ENCODE measurements at regions not wholly inside any gene's neighbourhood (a gene's known extent, or its start where the extent isn't known, plus 50 kb on each side); places are given as distances from the start of the nearest gene placed in this dataset.
"Not testable (repeated sequence)": the region's sequence is repeated elsewhere in the genome, so short reads cannot be mapped to it uniquely, and the experiment has no call there.

DNA sequence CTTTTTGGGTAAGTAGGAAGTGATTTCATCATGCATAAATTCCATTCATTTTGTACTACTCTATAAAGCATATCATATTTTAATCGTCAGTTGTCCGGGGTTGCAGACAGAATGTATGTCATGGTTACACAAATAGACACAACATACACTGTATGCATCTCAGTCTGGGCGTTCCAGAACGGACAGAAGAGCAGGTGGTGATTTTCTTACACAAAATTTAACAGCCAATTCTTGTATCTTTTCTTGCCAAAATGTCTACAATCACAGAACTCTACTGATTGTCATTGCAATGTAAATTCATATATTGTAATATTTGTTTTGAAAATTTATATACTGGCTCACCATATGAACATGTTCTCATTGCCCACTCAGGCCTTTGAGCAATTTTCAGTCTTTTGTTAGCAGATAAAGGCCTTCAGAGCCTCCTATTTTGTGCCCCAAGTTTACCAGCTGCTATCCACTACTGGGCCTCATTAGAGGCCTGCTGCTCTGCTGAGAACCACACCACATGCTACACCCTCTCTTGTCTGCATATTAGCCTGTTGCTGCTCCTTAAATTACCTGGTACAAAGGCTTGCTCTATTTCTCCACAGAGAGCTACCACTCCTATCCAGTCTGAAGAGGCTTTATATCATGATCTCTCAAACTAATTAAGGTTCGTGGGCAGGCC lies 61.5 kb downstream of the PRDM13 start:
- no peak for DNase-seq (ENCODE audit: low read depth, low spot score)

DNA sequence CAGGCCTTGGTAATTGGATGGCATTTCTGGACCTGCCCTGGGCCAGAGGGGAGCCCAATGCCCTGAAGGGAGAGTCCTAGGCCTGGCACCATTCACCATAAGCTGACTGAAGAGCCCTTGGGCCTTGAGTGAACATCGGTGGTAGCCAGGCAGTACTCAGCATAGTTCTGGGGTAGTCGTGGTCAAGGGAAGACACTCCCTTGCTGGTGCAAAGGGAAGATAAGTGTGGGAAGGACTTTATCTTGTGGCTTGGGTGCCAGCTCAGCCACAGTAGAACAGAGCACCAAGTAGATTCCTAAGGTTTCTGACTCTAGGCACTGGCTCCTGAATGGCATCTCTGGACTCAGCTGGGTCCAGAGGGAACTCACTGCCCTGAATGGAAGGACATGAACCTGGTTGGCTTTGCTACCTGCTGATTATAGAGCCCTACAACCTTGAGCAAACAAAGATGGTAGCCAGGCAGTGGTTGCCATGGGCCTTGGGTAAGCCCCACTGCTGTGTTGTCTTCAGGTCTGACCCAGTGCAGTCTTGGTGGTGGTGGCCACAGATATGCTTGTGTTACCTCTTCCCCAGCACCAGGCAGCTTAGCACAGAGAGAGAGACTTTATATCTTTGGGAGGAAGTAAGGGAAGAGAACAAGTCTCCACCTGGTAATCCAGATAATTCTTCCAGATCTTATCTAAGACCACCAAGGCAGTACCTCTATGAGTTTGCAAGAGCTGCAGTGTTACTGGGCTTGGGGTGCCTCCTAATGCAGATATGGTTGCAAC lies 83.5 kb downstream of the PRDM13 start:
- DNase-seq (ENCODE audit: low read depth, low spot score), result no peak

DNA sequence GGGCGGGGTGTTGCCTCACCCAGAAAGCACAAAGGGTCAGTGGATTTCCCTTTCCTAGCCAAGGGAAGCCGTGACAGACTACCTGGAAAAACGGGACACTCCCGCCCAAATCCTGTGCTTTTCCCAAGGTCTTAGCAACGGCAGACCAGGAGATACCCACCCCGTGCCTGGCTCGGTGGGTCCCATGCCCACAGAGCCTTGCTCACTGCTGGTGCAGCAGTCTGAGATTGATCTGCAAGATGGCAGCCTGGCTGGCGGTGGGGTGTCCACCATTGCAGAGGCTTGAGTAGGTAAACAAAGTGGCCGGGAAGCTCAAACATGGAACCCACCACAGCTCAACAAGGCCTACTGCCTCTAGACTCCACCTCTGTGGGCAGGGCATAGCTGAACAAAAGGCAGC lies 95.7 kb downstream of the PRDM13 start:
- not testable (repeated sequence) for DNase-seq (ENCODE audit: low read depth, low spot score)

DNA sequence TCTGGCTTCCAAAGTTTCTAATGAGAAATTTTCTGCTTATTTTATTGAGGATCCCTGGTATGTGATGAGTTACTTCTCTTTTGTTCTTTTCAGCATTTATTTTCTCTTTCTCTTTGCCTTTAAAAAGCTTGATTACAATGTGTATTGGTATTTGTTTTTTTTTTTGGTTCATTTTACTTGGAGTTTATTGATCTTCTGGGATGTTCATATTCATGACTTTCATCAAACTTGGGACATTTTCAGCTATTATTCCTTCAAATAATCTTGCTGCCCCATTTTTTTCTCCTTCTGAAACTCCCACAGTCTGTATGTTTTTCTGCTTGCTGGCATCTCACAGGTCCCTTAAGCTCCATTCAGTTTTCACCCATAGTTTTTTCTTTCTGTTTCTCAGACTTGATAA lies 102.4 kb downstream of the PRDM13 start:
- no peak for DNase-seq (ENCODE audit: low read depth, low spot score)

DNA sequence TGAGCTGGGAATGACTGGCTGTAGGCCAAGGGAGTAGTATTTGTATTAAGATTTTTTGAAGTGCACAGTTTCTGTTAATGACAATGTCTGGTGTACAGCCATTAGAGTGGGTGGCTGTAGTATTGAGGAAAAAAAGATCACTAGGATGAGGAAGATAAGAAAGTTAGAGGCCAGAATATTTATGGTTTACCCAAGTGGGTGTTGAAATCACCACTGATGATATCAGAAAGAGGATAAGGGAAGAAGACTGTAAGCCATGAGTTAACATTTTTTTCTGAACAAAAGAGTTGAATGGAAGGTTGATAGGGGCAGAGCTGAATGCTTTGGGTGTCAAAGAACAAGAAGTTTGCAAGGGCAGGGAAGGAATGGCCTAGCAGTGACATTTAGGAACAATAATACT lies 104.7 kb downstream of the PRDM13 start:
- no peak for DNase-seq (ENCODE audit: low read depth, low spot score)

DNA sequence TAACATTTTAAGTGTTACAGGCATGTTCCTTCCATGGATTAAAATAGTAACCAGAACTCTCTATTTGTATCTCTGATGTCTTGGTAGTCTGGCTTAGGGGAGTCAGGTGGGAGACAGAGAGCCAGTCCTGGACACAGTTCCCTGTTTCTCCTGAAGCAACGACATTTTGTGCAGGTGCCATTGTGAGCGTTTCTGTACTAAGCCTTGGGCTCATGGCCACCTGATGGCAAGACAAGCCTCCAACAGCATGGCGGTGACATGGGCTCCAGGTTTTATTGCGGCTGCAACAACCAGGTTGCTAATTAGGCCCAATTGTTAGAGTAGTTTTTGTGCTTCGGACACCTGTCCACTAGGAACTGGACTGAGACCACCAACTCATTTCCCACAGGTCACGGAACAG lies 105.3 kb downstream of the PRDM13 start:
- DNase-seq (ENCODE audit: low read depth, low spot score), result no peak

DNA sequence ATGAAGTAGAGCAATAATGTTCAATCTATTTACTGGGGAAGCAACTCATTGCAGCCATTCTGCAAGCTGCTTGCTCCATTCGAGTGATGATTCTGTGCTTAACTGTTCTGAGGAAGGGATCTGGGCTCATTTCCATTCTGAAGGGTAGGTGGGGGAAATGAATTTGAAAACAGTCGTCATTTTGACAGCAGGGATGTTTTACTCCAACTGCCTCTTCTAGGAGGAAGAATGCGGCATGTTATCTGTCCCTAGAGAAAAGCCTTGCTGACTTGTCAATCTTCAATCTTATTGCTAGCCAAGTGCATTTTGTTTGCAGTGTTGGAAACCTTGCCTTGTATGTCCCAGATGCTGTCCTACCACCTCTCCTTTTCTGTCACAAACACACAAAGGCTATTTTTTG lies 105.9 kb downstream of the PRDM13 start:
- no peak for DNase-seq (ENCODE audit: low read depth, low spot score)

DNA sequence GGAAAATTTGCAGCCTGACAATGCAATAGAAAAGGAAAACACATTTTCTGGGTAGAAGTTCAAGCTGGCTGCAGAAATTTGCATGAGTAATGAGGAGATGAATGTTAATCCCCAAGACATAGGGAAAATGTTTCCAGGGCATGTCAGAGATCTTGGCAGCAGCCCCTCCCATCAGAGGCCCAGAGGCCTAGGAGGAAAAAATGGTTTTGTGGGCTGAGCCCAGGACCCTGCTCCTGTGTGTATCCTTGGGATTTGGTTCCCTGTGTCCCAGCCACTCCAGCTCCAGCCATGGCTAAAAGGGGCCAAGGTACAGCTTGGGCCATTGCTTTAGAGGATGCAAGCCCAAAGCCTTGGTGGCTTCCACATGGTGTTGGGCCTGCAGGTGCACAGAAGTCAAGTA lies 115.4 kb downstream of the PRDM13 start:
- DNase-seq (ENCODE audit: low read depth, low spot score), result not testable (repeated sequence)

DNA sequence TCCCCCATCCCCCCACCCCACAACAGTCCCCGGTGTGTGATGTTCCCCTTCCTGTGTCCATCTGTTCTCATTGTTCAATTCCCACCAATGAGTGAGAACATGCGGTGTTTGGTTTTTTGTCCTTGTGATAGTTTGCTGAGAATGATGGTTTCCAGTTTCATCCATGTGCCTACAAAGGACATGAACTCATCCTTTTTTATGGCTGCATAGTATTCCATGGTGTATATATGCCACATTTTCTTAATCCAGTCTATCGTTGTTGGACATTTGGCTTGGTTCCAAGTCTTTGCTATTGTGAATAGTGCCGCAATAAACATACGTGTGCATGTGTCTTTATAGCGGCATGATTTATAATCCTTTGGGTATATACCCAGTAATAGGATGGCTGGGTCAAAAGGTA lies 123.6 kb downstream of the PRDM13 start:
- DNase-seq (ENCODE audit: low read depth, low spot score), result not testable (repeated sequence)

DNA sequence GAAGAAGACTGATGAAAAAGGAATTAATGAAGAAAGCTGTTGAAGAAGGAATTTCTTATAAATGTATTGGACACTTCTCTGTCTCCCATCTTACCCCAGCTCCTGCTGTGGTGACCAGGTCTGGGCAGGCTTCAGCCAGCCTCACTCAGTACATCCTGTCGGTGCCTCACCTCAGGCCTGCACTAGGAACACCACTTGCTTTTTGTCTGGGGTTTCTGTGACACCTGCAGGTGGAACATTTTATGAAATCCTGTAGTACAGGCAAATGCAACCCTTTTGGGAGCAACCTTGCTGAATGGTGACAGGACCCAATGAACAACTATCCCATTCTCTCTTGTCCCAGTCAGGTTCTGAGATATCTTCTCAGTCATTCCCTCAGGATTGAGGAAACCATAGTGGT lies 129.7 kb downstream of the PRDM13 start:
- no peak for DNase-seq (ENCODE audit: low read depth, low spot score)

DNA sequence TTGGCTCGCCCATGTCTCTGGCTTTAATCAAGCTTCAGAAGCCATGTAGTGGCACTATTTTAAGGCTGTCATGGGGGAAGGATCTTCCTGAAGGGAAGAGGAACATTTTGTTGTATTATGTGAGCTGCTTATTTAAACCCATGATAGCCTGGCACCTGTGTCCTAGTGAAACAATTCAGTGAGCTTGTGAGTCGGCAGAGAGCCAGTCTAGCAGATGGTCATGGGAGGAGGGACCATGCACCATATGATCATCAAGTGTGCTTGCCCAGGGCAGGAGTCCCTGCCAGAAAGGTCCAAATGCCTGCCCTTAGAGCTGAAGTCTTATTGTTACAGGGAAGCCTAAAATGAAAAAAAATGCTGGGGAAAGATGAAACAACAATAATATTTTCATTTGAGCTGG lies 132.9 kb downstream of the PRDM13 start:
- DNase-seq (ENCODE audit: low read depth, low spot score), result no peak

DNA sequence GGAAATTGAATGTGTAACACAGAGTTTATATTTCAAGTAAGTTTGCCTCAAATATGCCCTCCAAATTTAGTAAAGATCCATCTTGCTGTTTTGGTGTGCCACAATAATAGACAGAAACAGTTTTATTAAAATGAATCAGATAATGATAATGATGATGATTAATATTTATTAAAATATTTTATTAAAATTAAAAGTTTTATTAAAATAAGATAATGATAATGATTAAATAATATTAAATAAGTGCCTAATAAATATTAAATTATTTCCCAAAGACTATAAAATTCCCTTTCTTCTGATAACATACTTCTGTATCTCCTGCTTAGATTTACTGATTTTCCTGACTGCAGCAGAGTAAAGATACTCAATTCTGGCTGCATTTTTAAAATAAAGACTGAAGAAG lies 134.5 kb downstream of the PRDM13 start:
- no peak for DNase-seq (ENCODE audit: low read depth, low spot score)

DNA sequence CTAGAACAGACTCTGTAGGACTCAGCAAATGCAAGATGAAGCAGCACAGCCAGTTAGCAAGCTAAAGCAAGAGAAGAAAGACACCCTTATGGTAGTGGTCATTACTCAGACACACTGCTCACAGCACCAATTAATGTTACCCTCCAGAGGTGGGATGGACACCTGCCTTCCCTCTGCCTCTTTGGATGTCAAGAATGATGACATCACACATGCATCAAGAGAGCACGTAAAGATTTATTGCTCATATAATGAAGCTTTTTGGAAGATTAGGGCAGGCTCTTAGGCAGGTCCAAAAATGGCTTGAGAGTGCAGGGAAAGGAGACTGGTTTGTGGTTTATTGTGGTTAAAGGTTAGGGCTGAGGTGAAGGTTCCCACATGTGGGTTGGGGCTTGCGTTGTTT lies 137.0 kb downstream of the PRDM13 start:
- DNase-seq (ENCODE audit: low read depth, low spot score), result no peak

DNA sequence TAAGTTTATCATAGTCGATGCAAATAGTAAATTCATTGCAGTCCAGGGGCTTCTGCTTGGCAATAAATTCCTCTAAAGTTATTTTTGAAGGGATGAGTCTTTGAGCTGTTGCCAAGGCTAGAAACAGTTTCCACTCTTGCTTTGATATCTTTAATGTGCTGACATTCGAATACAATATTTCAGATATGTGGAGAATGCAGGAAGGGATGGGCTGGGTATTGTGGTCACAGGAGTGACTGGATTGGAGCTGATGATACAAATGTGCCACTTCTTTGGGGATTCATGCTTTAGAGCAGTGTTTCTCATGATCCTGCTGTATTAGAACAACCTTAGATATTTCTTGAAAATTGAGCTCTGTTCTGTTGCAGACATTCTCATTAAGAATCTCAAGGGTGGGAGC lies 139.0 kb downstream of the PRDM13 start:
- DNase-seq (ENCODE audit: low read depth, low spot score), result no peak

DNA sequence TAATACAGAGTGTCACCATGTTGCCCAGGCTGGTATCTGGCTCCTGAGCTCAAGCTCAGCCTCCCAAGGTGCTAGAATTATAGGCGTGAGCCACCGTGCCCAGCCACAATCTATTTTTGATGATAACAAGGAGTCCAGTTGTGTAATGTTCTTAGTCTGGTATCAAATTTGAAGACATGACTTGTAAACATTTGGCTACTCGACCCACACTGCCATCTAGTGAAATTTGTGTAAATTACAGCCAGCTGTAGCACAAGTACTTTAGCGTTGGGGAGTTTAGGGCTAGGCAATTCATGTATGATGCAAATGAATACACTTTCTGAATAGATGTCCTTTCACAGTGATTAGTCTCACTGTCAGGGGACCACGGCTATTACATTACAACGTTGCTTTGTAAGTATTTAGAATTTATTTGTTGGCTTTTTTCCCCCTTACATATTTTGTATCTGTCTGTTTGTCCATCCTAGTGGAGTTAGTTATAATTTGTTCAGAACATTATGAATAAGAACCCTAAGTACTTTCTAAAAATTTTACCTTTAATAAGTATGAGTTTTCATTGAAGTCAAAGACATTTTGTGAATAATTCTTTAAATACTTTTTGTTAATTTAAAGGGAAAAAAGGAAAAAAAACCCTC lies 139.7 kb downstream of the PRDM13 start:
- peak; percentile 14 for DNase-seq (ENCODE audit: low read depth, low spot score)

DNA sequence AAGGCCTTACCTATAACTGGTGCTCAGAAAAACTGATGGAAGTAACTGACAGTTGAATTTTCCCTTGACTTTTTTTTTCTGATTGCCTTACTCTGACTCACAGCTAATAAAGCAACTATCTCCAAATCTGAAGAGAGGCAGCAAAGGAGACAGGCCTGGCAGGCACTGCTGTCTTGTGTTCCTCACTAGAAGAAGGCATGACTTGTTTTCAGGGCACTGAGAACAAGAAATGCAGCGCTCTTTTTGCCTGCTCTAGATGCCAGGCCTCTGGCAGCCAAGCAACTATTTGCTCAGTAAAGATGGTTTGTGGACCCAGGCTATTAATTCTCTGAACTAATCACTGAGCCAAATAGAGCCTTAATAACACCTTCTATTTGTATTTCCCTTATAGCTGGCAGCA lies 155.1 kb downstream of the PRDM13 start:
- DNase-seq (ENCODE audit: low read depth, low spot score), result no peak

DNA sequence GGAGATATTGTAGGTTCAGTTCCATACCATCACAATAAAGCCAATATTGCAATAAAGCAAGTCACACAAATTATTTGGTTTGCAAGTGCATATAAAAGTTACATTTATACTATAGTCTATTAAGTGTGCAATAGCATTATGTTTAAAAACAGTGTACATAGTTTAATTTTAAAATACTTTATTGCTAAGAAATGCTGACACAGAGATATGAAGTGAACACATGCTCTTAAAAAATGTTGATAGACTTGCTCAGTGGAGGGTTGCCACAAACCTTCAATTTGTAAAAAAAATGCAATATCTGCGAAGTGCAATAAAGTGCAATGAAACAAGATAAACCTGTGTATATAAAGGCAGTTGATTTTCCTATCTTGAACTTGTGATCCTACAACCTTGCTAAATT lies 161.5 kb downstream of the PRDM13 start:
- DNase-seq (ENCODE audit: low read depth, low spot score), result no peak

DNA sequence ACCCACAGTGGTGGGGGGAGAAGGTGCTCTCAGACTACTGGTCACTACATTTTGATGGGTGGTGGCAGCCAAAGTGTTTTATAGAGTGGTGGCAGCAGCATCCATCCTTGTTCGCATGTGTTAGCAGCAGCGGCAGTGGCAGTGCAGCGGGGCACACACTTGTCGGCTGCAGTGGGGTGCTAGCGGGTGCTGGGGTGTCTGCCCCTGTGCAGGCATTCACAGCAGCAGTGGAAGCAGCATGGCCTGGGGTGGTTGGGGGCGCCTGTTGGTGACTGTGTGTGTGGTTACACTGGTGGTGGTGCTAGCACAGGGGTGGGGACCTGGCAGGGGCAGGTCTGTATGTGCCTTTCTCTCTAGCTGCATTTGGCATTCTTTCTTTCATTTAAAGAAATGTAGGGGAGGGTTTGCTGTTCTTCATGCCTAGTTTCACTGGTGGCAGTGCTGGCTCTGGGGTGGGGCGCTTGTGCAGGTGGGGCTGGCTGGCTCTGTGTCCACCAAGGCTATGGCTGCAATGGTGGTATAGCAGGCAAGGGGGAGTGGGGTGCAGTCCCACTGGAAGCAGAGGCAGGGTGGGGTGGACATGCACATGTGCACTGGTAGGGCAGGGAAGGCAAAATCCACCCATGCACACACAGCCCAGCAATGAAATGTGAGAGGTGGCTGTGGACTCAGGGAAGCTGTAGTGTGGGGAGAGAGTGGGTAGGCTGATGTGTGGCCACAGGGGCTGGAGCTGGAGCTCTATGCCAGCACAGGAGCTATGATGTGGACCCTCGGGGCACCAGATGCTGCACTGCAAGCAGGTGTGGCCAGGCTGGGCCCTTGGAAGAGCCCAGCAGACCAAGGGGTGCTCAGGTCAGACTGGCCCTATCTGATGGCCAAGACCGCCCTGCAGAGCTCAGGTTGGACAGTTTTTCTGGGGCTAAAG lies 173.3 kb downstream of the PRDM13 start:
- no peak for DNase-seq (ENCODE audit: low read depth, low spot score)

DNA sequence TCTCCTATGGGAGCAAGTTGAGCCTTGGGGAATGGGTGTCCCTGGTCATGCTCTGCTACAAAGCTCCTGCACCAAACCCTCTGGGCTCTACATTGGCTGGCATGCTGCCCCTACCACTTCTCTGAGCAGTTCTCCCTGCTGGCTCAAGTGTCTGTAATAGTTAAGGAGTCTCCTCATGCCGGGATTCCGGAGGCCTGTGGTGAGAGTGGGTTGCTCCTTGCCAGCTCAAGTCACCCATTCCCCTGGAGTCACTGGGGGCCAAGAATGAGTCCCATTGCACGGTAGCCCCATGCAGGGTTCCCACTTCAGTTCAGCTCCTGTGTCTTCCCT lies 173.9 kb downstream of the PRDM13 start:
- DNase-seq (ENCODE audit: low read depth, low spot score), result no peak

DNA sequence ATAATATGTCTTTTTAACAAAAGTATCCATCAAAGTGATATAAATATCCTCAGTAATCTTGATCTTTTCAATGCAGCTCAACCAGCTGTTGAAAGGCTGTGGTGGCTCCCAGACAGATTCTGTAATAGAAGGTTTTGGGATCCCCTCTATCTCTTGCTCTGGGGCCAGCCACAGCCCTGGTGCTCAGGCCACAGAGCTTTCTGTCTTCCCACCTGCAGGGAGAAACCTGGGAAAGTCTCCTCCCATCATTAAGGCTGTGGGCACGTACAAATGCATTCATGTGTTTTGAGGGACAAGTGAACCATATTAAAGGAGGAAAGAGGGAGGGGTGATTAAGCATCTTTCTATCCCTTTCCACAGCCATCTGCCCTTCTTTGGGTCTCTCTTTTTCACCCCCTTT lies 183.1 kb downstream of the PRDM13 start:
- no peak for DNase-seq (ENCODE audit: low read depth, low spot score)

DNA sequence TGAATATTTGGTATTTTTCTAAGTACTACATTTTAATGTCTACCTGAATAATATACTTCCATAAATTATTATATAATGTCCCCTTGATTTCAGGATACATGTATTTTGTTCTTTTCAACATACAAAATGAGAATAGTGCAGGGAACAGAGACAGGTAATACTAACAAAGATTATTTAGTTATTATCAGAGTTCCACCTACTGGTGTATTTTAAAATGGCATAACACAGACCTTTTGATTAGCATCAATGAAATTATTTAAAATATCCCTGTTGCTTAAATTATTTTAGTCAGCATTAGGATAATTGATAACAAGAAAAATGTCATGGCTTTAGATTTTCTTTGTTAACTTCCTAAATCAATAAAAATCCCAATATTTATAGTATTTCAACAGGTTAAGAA lies 184.0 kb downstream of the PRDM13 start:
- no peak for DNase-seq (ENCODE audit: low read depth, low spot score)

DNA sequence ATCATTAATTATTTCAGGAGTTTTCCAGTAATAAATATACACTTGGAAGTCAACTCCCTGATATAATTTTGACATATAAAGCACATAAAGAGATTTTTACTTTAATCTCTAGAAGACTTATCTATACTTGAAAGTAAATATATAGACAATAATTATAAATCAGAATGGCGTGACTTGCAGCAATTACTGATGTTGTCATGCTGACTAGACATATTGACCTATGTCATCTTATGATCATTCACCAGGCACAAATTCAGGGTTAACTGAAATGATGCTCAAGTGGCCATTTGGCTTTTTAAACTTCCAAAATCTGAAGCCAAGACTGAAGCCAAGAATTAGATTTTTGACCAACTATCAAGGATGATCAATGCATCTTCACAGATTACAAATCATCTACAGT lies 192.2 kb downstream of the MCHR2 start:
- DNase-seq (ENCODE audit: low read depth, low spot score), result no peak
